HG03520 (cell line): ENCODE measurements at regions not wholly inside any gene's neighbourhood (a gene's known extent, or its start where the extent isn't known, plus 50 kb on each side); places are given as distances from the start of the nearest gene placed in this dataset.
"Not testable (repeated sequence)": the region's sequence is repeated elsewhere in the genome, so short reads cannot be mapped to it uniquely, and the experiment has no call there.

Experiments used
- ATAC-seq: cut with Tn5 transposase; IDR thresholded peaks from one replicate; pipeline ENCODE4 v1.9.1; 2021; ENCODE audit warnings: mild to moderate bottlenecking, moderate library complexity; ENCODE audit not compliant: unreplicated experiment

- ATAC-seq: no peak
These were observed 373.5 kb downstream of the DSEL start for GRCh38 chr18:67143028-67143427.

GRCh38 chr18:67142604-67143003, 373.9 kb downstream of the DSEL start:
- ATAC-seq: no peak

GRCh38 chr18:67140495-67140894, 376.0 kb downstream of the DSEL start:
- no peak for ATAC-seq

- ATAC-seq: no peak
These were observed 376.6 kb downstream of the DSEL start for GRCh38 chr18:67139899-67140298.

- no peak for ATAC-seq
These were observed 380.5 kb downstream of the DSEL start for GRCh38 chr18:67135981-67136380.

GRCh38 chr18:67134911-67135310, 381.6 kb downstream of the DSEL start:
- no peak for ATAC-seq

GRCh38 chr18:67133669-67134068, 382.9 kb downstream of the DSEL start:
- no peak for ATAC-seq

- ATAC-seq: no peak
These were observed 383.6 kb downstream of the DSEL start for GRCh38 chr18:67132919-67133318.

GRCh38 chr18:67131498-67131897, 385.0 kb downstream of the DSEL start:
- ATAC-seq: no peak

GRCh38 chr18:67126751-67127150, 389.8 kb downstream of the DSEL start:
- not testable (repeated sequence) for ATAC-seq

GRCh38 chr18:67123901-67124300, 392.6 kb downstream of the DSEL start:
- ATAC-seq: no peak

- no peak for ATAC-seq
These were observed 398.7 kb downstream of the DSEL start for GRCh38 chr18:67117804-67118203.

GRCh38 chr18:67109535-67109934, 407.0 kb downstream of the DSEL start:
- ATAC-seq: no peak

- no peak for ATAC-seq
These were observed 407.6 kb downstream of the DSEL start for GRCh38 chr18:67108894-67109293.

GRCh38 chr18:67104700-67105284, 411.7 kb downstream of the DSEL start:
- peak; percentile 93 for ATAC-seq

GRCh38 chr18:67094123-67094522, 422.4 kb downstream of the DSEL start:
- no peak for ATAC-seq

GRCh38 chr18:67092141-67092540, 424.4 kb downstream of the DSEL start:
- ATAC-seq: no peak

- no peak for ATAC-seq
These were observed 434.9 kb downstream of the DSEL start for GRCh38 chr18:67081482-67082211.

- ATAC-seq: no peak
These were observed 435.9 kb downstream of the DSEL start for GRCh38 chr18:67080601-67081000.

- ATAC-seq: no peak
These were observed 442.2 kb downstream of the DSEL start for GRCh38 chr18:67074309-67074708.

- no peak for ATAC-seq
These were observed 443.7 kb downstream of the DSEL start for GRCh38 chr18:67072791-67073190.

GRCh38 chr18:67068608-67069007, 447.9 kb downstream of the DSEL start:
- no peak for ATAC-seq

- ATAC-seq: no peak
These were observed 443.4 kb upstream of the CDH19 start for GRCh38 chr18:67047334-67047733.
